HEK293 (cell line): ENCODE measurements at regions not wholly inside any gene's neighbourhood (a gene's known extent, or its start where the extent isn't known, plus 50 kb on each side); places are given as distances from the start of the nearest gene placed in this dataset.

Experiments
- CTCF ChIP-seq: fragments of 450-650 bp; formaldehyde crosslinking; IDR thresholded peaks from 2 replicates; pipeline ENCODE4 v1.5.1; 2016; ENCODE audit warnings: missing biosample characterization, missing genetic modification characterization
- MEIS1 ChIP-seq: sonication (generic); formaldehyde crosslinking; IDR thresholded peaks from 2 replicates; pipeline ENCODE4 v1.8.1; 2022; ENCODE audit warnings: missing genetic modification reagents, mild to moderate bottlenecking, borderline replicate concordance
- ZNF302 ChIP-seq: fragments of 450-650 bp; formaldehyde crosslinking; IDR thresholded peaks from 2 replicates; pipeline ENCODE4 v1.5.1; 2016; ENCODE audit warnings: missing biosample characterization, missing genetic modification characterization, low read depth
- ZNF558 ChIP-seq: fragments of 450-650 bp; formaldehyde crosslinking; IDR thresholded peaks from 2 replicates; pipeline ENCODE4 v1.5.1; 2016; ENCODE audit warnings: missing biosample characterization, missing genetic modification characterization
- TF ChIP-seq, protein P1 (sequence below): fragments of 450-650 bp; formaldehyde crosslinking; IDR thresholded peaks from 2 replicates; pipeline ENCODE4 v1.5.1; 2016; ENCODE audit warnings: missing biosample characterization, missing genetic modification characterization

DNA sequence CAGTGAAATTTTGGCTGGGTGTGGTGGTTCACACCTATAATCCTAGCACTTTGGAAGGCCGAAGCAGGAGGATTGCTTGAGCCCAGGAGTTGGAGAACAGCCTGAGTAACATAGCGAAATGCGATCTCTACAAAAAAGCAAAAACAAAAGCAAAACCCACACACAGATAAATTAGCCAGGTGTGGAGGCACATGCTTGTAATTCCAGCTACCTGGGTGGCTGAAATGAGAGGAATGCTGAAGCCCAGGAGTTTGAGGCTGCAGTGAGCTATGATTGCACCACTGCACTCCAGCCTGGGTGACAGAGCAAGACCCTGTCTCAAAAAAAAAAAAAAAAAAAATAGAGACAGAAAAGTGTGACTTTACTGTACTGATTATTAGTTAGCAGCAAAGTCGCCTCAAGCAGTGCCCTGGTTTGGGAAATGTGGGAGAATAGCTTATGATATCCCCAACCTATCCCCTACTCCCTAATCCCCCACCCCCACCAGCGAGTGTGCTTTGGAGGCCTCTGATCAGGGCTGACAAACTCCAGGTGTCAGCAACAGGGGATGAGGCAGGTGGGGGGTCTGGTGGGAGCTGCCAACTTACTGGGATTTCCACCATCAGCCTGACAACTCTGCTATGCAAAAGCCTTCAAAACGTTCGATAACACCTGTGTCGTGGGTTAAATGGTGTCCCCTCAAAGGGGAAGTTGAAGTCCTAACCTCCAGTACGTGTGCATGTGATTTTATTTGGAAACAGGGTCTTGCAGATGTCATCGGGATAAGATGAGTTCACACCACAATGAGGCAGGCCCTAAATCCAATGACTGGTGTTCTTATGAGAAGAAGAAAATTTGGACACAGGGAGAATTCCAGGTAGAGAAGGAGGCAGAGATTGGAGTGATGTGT, 124.7 kb upstream of the SDK1 start:
- TF ChIP-seq CTCF (no peak), MEIS1 (CRISPR knock-in tag) (no peak), ZNF558 (no peak), ZNF302 (tag by site-specific recombination) (no peak)
- TF ChIP-seq, protein P1, sequence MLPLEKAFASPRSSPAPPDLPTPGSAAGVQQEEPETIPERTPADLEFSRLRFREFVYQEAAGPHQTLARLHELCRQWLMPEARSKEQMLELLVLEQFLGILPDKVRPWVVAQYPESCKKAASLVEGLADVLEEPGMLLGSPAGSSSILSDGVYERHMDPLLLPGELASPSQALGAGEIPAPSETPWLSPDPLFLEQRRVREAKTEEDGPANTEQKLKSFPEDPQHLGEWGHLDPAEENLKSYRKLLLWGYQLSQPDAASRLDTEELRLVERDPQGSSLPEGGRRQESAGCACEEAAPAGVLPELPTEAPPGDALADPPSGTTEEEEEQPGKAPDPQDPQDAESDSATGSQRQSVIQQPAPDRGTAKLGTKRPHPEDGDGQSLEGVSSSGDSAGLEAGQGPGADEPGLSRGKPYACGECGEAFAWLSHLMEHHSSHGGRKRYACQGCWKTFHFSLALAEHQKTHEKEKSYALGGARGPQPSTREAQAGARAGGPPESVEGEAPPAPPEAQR (tag by site-specific recombination), result no peak
